NCI-H2107 treated with DMSO at 0.1 percent for 48 hours (cell line): ENCODE measurements at regions not wholly inside any gene's neighbourhood (a gene's known extent, or its start where the extent isn't known, plus 50 kb on each side); places are given as distances from the start of the nearest gene placed in this dataset.

Source experiments
- DNase-seq: peaks from one replicate; lab custom pipeline; 2025; ENCODE audit not compliant: unreplicated experiment; lab: John Stamatoyannopoulos, UW

DNA sequence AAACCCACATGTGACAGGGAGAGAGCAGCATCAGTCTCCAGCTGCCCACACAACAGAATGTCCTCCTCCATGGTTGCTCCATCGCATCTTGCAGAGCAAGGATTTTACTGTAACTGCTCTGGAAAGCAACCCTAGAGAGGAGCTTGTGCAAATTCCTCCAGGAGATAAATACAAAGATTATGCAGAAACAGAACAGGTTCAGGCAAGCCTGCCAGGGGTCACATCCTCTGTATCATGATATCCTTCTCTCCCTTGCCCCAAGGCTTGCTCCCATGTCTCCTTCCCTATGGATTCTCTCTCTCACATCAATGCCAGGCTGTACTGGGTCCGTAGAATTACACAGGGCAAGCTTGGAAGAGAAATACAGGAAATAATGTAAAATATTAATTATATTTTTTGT is 226.0 kb downstream of the MPDZ start:
- no peak for DNase-seq

DNA sequence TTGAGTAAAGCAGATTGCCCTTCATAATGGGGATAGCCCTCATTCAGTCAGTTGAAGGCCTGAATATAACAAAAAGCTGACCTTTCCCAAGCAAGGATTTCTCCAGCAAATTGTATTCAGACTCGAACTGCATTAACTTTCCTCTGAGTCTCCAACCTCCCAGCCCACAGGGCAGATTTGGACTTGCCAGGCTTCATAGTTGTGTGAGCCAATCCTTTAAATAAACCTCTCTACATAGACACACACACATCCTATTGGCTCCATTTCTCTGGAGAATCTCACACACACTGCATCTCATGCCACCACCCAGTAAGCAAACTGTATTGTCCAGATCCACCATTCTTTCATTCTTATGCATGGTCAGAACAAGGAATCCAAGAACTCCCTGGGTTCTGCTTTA is 225.1 kb downstream of the MPDZ start:
- no peak for DNase-seq
